ENCODE measurements at regions not wholly inside any gene's neighbourhood (a gene's known extent, or its start where the extent isn't known, plus 50 kb on each side); places are given as distances from the start of the nearest gene placed in this dataset.

GRCh38 chr5:135228222-135228621, 170.8 kb downstream of the MACROH2A1 start:
- no peak for TF ChIP-seq POLR2A (IDR thresholded peaks at IDR 0.05)
- TF ChIP-seq, protein P1, sequence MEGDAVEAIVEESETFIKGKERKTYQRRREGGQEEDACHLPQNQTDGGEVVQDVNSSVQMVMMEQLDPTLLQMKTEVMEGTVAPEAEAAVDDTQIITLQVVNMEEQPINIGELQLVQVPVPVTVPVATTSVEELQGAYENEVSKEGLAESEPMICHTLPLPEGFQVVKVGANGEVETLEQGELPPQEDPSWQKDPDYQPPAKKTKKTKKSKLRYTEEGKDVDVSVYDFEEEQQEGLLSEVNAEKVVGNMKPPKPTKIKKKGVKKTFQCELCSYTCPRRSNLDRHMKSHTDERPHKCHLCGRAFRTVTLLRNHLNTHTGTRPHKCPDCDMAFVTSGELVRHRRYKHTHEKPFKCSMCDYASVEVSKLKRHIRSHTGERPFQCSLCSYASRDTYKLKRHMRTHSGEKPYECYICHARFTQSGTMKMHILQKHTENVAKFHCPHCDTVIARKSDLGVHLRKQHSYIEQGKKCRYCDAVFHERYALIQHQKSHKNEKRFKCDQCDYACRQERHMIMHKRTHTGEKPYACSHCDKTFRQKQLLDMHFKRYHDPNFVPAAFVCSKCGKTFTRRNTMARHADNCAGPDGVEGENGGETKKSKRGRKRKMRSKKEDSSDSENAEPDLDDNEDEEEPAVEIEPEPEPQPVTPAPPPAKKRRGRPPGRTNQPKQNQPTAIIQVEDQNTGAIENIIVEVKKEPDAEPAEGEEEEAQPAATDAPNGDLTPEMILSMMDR (IDR thresholded peaks at IDR 0.05) = no peak
- Histone ChIP-seq H3K9me3 (no peaks in the 10 kb centered on the region), H3K4me1 (no peaks in the 10 kb centered on the region), H3K4me3 (no peak overlapping the region), H3K27ac (no peak overlapping the region), H3K27me3 (no peaks in the 10 kb centered on the region), H3K36me3 (ENCODE audit: low read depth, missing control alignments) (no peaks in the 10 kb centered on the region)
- intact Hi-C loops (cut with DNase I; ENCODE audit: low total_unique reads) = no loop called here
- DNase-seq = no peak
- 71 to 89% methylated on average over 1 of the region's 1 CpG for WGBS, 2 donors

- 73 to 78% methylated on average over 6 of the region's 6 CpGs for WGBS, 2 donors
- no peaks in the 10 kb centered on the region for H3K36me3 ChIP-seq (ENCODE audit: low read depth, missing control alignments)
Observed at GRCh38 chr5:135227064-135228022, 171.7 kb downstream of the MACROH2A1 start.

GRCh38 chr5:135225856-135226560, 173.0 kb downstream of the MACROH2A1 start:
- intact Hi-C loops (cut with DNase I; ENCODE audit: low total_unique reads) = no loop called here
- DNase-seq = no peak
- Histone ChIP-seq H3K4me3 (no peak overlapping the region), H3K4me1 (no peaks in the 10 kb centered on the region), H3K9me3 (no peaks in the 10 kb centered on the region), H3K27ac (no peak overlapping the region), H3K27me3 (no peaks in the 10 kb centered on the region), H3K36me3 (ENCODE audit: low read depth, missing control alignments) (no peaks in the 10 kb centered on the region)
- WGBS, 2 donors = 72 to 74% methylated on average over 16 of the region's 16 CpGs
- TF ChIP-seq POLR2A (IDR thresholded peaks at IDR 0.05) = no peak

More at GRCh38 chr5:135227064-135228022, 171.7 kb downstream of the MACROH2A1 start:
- Histone ChIP-seq H3K27ac (no peak overlapping the region), H3K4me1 (no peaks in the 10 kb centered on the region), H3K9me3 (no peaks in the 10 kb centered on the region), H3K27me3 (no peaks in the 10 kb centered on the region), H3K4me3 (no peak overlapping the region)
- no peak for DNase-seq
- intact Hi-C loops (cut with DNase I; ENCODE audit: low total_unique reads) = no loop called here
- TF ChIP-seq, protein P1 (IDR thresholded peaks at IDR 0.05) = no peak
- TF ChIP-seq POLR2A (IDR thresholded peaks at IDR 0.05) = no peak

GRCh38 chr5:135223891-135224625, 175.0 kb downstream of the MACROH2A1 start:
- H3K4me1 ChIP-seq = no peaks in the 10 kb centered on the region
- H3K27ac ChIP-seq = no peak overlapping the region
- no peak for TF ChIP-seq POLR2A (IDR thresholded peaks at IDR 0.05)
- TF ChIP-seq, protein P1 (IDR thresholded peaks at IDR 0.05) = no peak
- no peaks in the 10 kb centered on the region for H3K27me3 ChIP-seq
- H3K9me3 ChIP-seq = no peaks in the 10 kb centered on the region
- no peaks in the 10 kb centered on the region for H3K36me3 ChIP-seq (ENCODE audit: low read depth, missing control alignments)
- DNase-seq = peak; percentile 4
- intact Hi-C loops (cut with DNase I; ENCODE audit: low total_unique reads) = no loop called here
- 84% methylated on average over 5 of the region's 5 CpGs for WGBS, 2 donors
- no peak overlapping the region for H3K4me3 ChIP-seq

- no peak overlapping the region for H3K27ac ChIP-seq
- WGBS, 2 donors = 83 to 86% methylated on average over 2 of the region's 2 CpGs
- H3K9me3 ChIP-seq = no peaks in the 10 kb centered on the region
- intact Hi-C loops (cut with DNase I; ENCODE audit: low total_unique reads) = no loop called here
- TF ChIP-seq POLR2A (IDR thresholded peaks at IDR 0.05) = no peak
- no peaks in the 10 kb centered on the region for H3K27me3 ChIP-seq
- no peak overlapping the region for H3K4me3 ChIP-seq
- DNase-seq = peak; percentile 5
- H3K36me3 ChIP-seq (ENCODE audit: low read depth, missing control alignments) = no peaks in the 10 kb centered on the region
- no peaks in the 10 kb centered on the region for H3K4me1 ChIP-seq
Observed at GRCh38 chr5:135223404-135223803, 175.6 kb downstream of the MACROH2A1 start.

Measured in testis (tissue), 2 donors.